H1 (cell line): ENCODE measurements at regions not wholly inside any gene's neighbourhood (a gene's known extent, or its start where the extent isn't known, plus 50 kb on each side); places are given as distances from the start of the nearest gene placed in this dataset.

Source experiments
- CTCF ChIA-PET: fragments of 300-600 bp; sonication (Branson Sonifier 250); formaldehyde crosslinking; loops from one replicate; lab custom pipeline; 2021; ENCODE audit not compliant: partially characterized antibody; lab: Charles Lee
- POLR2A ChIA-PET: fragments of 300-600 bp; sonication (Branson Sonifier 250); formaldehyde crosslinking; loops from one replicate; lab custom pipeline; 2021; ENCODE audit warnings: inconsistent platforms; ENCODE audit not compliant: partially characterized antibody; lab: Charles Lee
- DNase-seq, 2 experiments: peaks; one replicate each; pipeline versions ENCODE4 v3.0.0 to v3.0.0-alpha.2; 2010 to 2022; ENCODE audit warnings: low spot score in 2 of 2, low read depth in 1 of 2, mixed read lengths in 1 of 2
- FAIRE-seq: peaks from 2 replicates; lab custom pipeline; 2011; peaks lifted over from hg19 to GRCh38; lab: Jason Lieb, UNC
- H2AFZ ChIP-seq: 2 replicates; pipeline ENCODE4 v1.8.1; 2012; ENCODE audit warnings: low read length, inconsistent platforms
- H2AK5ac ChIP-seq: 2 replicates; pipeline ENCODE4 v1.6.1; 2013; ENCODE audit warnings: low read depth, low read length
- H2BK120ac ChIP-seq: replicated peaks from 2 replicates; pipeline ENCODE3; 2013; ENCODE audit warnings: low read depth, low read length, inconsistent platforms
- H2BK12ac ChIP-seq: 2 replicates; pipeline ENCODE4 v1.6.1; 2013; ENCODE audit warnings: low read depth, low read length
- H2BK15ac ChIP-seq: 2 replicates; pipeline ENCODE4 v1.6.1; 2013; ENCODE audit warnings: low read length
- H2BK20ac ChIP-seq: 2 replicates; pipeline ENCODE4 v1.6.1; 2013; ENCODE audit warnings: low read length
- H2BK5ac ChIP-seq: 2 replicates; pipeline ENCODE4 v1.6.1; 2013; ENCODE audit warnings: low read depth, low read length
- H3K14ac ChIP-seq: 2 replicates; pipeline ENCODE4 v1.6.1; 2013; ENCODE audit warnings: inconsistent platforms; ENCODE audit not compliant: insufficient read length
- H3K18ac ChIP-seq: 2 replicates; pipeline ENCODE4 v1.6.1; 2013; ENCODE audit warnings: low read length; ENCODE audit errors: extremely low read depth
- H3K23ac ChIP-seq: 2 replicates; pipeline ENCODE4 v1.6.1; 2013; ENCODE audit warnings: inconsistent platforms; ENCODE audit not compliant: insufficient read length
- H3K23me2 ChIP-seq: 2 replicates; pipeline ENCODE4 v1.6.1; 2013; ENCODE audit warnings: low read depth, low read length
- H3K27ac ChIP-seq: 2 replicates; pipeline ENCODE4 v1.6.1; 2011; ENCODE audit warnings: low read depth, low read length, inconsistent platforms
- H3K27me3 ChIP-seq, 4 experiments: replicated peaks in 1 of 4; 1 replicate in 1 of 4; 2 replicates in 3 of 4; pipeline versions ENCODE4 v1.6.1 to v1.8.1; 2011 to 2013; ENCODE audit warnings: low read length in 3 of 4, mild to moderate bottlenecking in 3 of 4, inconsistent platforms in 2 of 4, mixed read lengths in 2 of 4, moderate library complexity in 1 of 4; ENCODE audit not compliant: control insufficient read depth in 3 of 4, insufficient read depth in 3 of 4; ENCODE audit errors: extremely low read depth in 1 of 4
- H3K36me3 ChIP-seq, 4 experiments: 2 replicates each; pipeline versions ENCODE4 v1.6.1 to v1.8.1; 2011 to 2013; ENCODE audit warnings: mild to moderate bottlenecking in 4 of 4, low read length in 3 of 4, moderate library complexity in 2 of 4, control low read depth in 1 of 4, inconsistent platforms in 1 of 4; ENCODE audit not compliant: insufficient read depth in 4 of 4, control insufficient read depth in 2 of 4
- H3K4ac ChIP-seq: replicated peaks from 2 replicates; pipeline ENCODE3; 2013; ENCODE audit warnings: low read length, low read depth, mixed read lengths, inconsistent platforms; ENCODE audit not compliant: insufficient read length
- H3K4me1 ChIP-seq, 4 experiments: replicated peaks in 1 of 4; 1 replicate in 1 of 4; 2 replicates in 3 of 4; pipeline versions ENCODE4 v1.6.1 to v1.8.1; 2011 to 2013; ENCODE audit warnings: low read length in 3 of 4, inconsistent platforms in 2 of 4, mixed read lengths in 1 of 4; ENCODE audit not compliant: insufficient read depth in 4 of 4, control insufficient read depth in 3 of 4
- H3K4me2 ChIP-seq, 2 experiments: 2 replicates each; pipeline versions ENCODE4 v1.6.1 to v1.8.1; 2011 to 2013; ENCODE audit warnings: low read depth in 2 of 2, low read length in 2 of 2, control low read depth in 1 of 2, inconsistent platforms in 1 of 2, mild to moderate bottlenecking in 1 of 2; ENCODE audit not compliant: insufficient read depth in 1 of 2
- H3K4me3 ChIP-seq, 4 experiments: fragments of 200-600, 300-600 bp in 1 of 4; sonication (generic), shearing (Covaris generic), sonication (Bioruptor Twin) in 1 of 4; 2 replicates each; pipeline versions ENCODE4 v1.5.1 to v1.8.1; 2011 to 2016; ENCODE audit warnings: low read length in 4 of 4, low read depth in 3 of 4, control low read depth in 2 of 4, inconsistent platforms in 2 of 4, mild to moderate bottlenecking in 2 of 4, mixed read lengths in 1 of 4, moderate library complexity in 1 of 4; ENCODE audit not compliant: insufficient read depth in 2 of 4; ENCODE audit errors: extremely low read depth in 1 of 4
- H3K56ac ChIP-seq: replicated peaks from 2 replicates; pipeline ENCODE3; 2013; ENCODE audit warnings: low read depth, mild to moderate bottlenecking, mixed read lengths, low read length, inconsistent platforms; ENCODE audit not compliant: insufficient read length
- H3K79me1 ChIP-seq: 2 replicates; pipeline ENCODE4 v1.6.1; 2013; ENCODE audit warnings: low read depth, low read length, control low read depth
- H3K79me2 ChIP-seq, 2 experiments: 2 replicates each; pipeline versions ENCODE4 v1.6.1 to v1.8.1; 2012 to 2013; ENCODE audit warnings: low read length in 2 of 2, mild to moderate bottlenecking in 2 of 2, inconsistent platforms in 1 of 2; ENCODE audit not compliant: insufficient read depth in 2 of 2, control insufficient read depth in 1 of 2
- H3K9ac ChIP-seq, 4 experiments: replicated peaks in 1 of 4; 1 replicate in 1 of 4; 2 replicates in 3 of 4; pipeline versions ENCODE4 v1.6.1 to v1.8.1; 2011 to 2013; ENCODE audit warnings: low read depth in 3 of 4, low read length in 3 of 4, control low read depth in 2 of 4, mild to moderate bottlenecking in 2 of 4, moderate library complexity in 2 of 4, inconsistent platforms in 1 of 4; ENCODE audit errors: extremely low read depth in 1 of 4
- H3K9me3 ChIP-seq, 2 experiments: 2 replicates each; pipeline versions ENCODE4 v1.6.1 to v1.8.1; 2012 to 2013; ENCODE audit warnings: mild to moderate bottlenecking in 2 of 2, moderate library complexity in 2 of 2, control low read depth in 1 of 2, inconsistent platforms in 1 of 2, low read depth in 1 of 2, low read length in 1 of 2, mixed read lengths in 1 of 2; ENCODE audit not compliant: insufficient read depth in 2 of 2
- H4K20me1 ChIP-seq, 2 experiments: replicated peaks in 1 of 2; 2 replicates each; pipeline versions ENCODE3 to v1.8.1; 2011 to 2013; ENCODE audit warnings: inconsistent platforms in 2 of 2, low read length in 2 of 2, mild to moderate bottlenecking in 1 of 2; ENCODE audit not compliant: insufficient read depth in 2 of 2, control insufficient read depth in 1 of 2
- H4K5ac ChIP-seq: 2 replicates; pipeline ENCODE4 v1.6.1; 2013; ENCODE audit warnings: low read length, low read depth, mixed read lengths, inconsistent platforms; ENCODE audit not compliant: insufficient read length
- H4K8ac ChIP-seq: 2 replicates; pipeline ENCODE4 v1.8.0; 2013; ENCODE audit warnings: mild to moderate bottlenecking, moderate library complexity, low read length, inconsistent platforms; ENCODE audit not compliant: insufficient read depth; ENCODE audit errors: extremely low read depth
- H4K91ac ChIP-seq: replicated peaks from 2 replicates; pipeline ENCODE3; 2013; ENCODE audit warnings: low read length, mixed read lengths, inconsistent platforms; ENCODE audit not compliant: insufficient read length
- BCL11A ChIP-seq, 2 experiments: IDR thresholded peaks; one replicate each; pipeline ENCODE4 v1.6.1; 2011; ENCODE audit warnings: low read depth in 2 of 2, low read length in 2 of 2, mild to moderate bottlenecking in 2 of 2
- EP300 ChIP-seq, 2 experiments: IDR thresholded peaks; 1 replicate in 1 of 2; 2 replicates in 1 of 2; pipeline ENCODE4 v1.6.1; 2011 to 2012; ENCODE audit warnings: low read depth in 2 of 2, low read length in 2 of 2, mild to moderate bottlenecking in 2 of 2, borderline replicate concordance in 1 of 2, inconsistent platforms in 1 of 2, moderate library complexity in 1 of 2
- JUN ChIP-seq: IDR thresholded peaks from 2 replicates; pipeline ENCODE4 v1.6.1; 2011; ENCODE audit warnings: low read depth, mild to moderate bottlenecking, improper control_type of control experiment, low read length
- KDM4A ChIP-seq: IDR thresholded peaks from one replicate; pipeline ENCODE4 v1.7.1; 2012; ENCODE audit warnings: low read depth, mild to moderate bottlenecking, moderate library complexity, low read length, inconsistent platforms; ENCODE audit not compliant: severe bottlenecking
- MAFK ChIP-seq: IDR thresholded peaks from 2 replicates; pipeline ENCODE4 v1.6.1; 2012; ENCODE audit warnings: low read depth, mild to moderate bottlenecking, improper control_type of control experiment, low read length
- POU5F1 ChIP-seq: IDR thresholded peaks from 2 replicates; pipeline ENCODE4 v1.6.1; 2011; ENCODE audit warnings: low read depth, mild to moderate bottlenecking, low read length, moderate library complexity
- RAD21 ChIP-seq, 2 experiments: IDR thresholded peaks in 1 of 2; conservative IDR thresholded peaks in 1 of 2; 2 replicates each; pipeline ENCODE4 v1.6.1; 2011; ENCODE audit warnings: low read depth in 2 of 2, low read length in 2 of 2, improper control_type of control experiment in 1 of 2, inconsistent platforms in 1 of 2, mild to moderate bottlenecking in 1 of 2, moderate library complexity in 1 of 2
- RBBP5 ChIP-seq: IDR thresholded peaks from 2 replicates; pipeline ENCODE4 v1.7.1; 2012; ENCODE audit warnings: low read depth, mild to moderate bottlenecking, inconsistent platforms, low read length, moderate library complexity, borderline replicate concordance
- SIX5 ChIP-seq: IDR thresholded peaks from 2 replicates; pipeline ENCODE4 v1.6.1; 2011; ENCODE audit warnings: mild to moderate bottlenecking, low read depth, low read length
- SUZ12 ChIP-seq: fragments of 200-600 bp; sonication (generic); IDR thresholded peaks from 2 replicates; pipeline ENCODE4 v1.6.1; 2012; ENCODE audit warnings: mild to moderate bottlenecking, inconsistent platforms, low read length, moderate library complexity, mixed read lengths
- TAF7 ChIP-seq: optimal IDR thresholded peaks from 2 replicates; pipeline ENCODE3; 2011; ENCODE audit warnings: low read depth, mild to moderate bottlenecking, inconsistent platforms, low read length, moderate library complexity, borderline replicate concordance
- WGBS, 2 experiments: shearing (Covaris generic) in 1 of 2; methylation state at CpG; one replicate each; pipeline versions ENCODE4 v1.1.6 to v1.1.7; 2013 to 2015; ENCODE audit warnings: low lambda C conversion rate in 2 of 2, mixed read lengths in 2 of 2, inconsistent platforms in 1 of 2, low coverage in 1 of 2, missing lambda C conversion rate in 1 of 2; ENCODE audit not compliant: insufficient replicate concordance in 2 of 2, insufficient coverage in 1 of 2, insufficient read length in 1 of 2; ENCODE audit errors: extremely low coverage in 1 of 2, missing lambda C conversion rate in 1 of 2; 5-methylcytosine and 5-hydroxymethylcytosine counted together

GRCh38 chr2:43129676-43130547 lies 96.5 kb downstream of the ZFP36L2 start:
- no peak overlapping the region for H2BK20ac ChIP-seq
- H3K56ac ChIP-seq: no peak overlapping the region
- H3K4me1 ChIP-seq: peaks cover 0 to 8% (median 3%) of the 10 kb centered on the region in 4 experiments; a peak in 3 of 7 replicates
- no peak overlapping the region for H2BK120ac ChIP-seq
- no peaks in the 10 kb centered on the region for H3K9me3 ChIP-seq
- CTCF ChIA-PET: interaction anchor here (0.6 to 7.9 kb wide), 23 partner anchors 16 to 411 kb away, joined by 3 to 73 read pairs (median 4); partner anchors contain the start of gene ZFP36L2
- WGBS, 2 experiments: 88% methylated on average over 13 of the region's 14 CpGs; no CpG with 5 or more reads in 1 of the 2 experiments
- no peak overlapping the region for H2AK5ac ChIP-seq
- H3K27me3 ChIP-seq: no peaks in the 10 kb centered on the region
- H2BK12ac ChIP-seq: 0 out of 2 replicates have a peak overlapping the region, but pooled peaks have one; percentile 27
- FAIRE-seq (no peak), DNase-seq (no peak)
- H3K9ac ChIP-seq: no peak overlapping the region
- no peak overlapping the region for H3K14ac ChIP-seq
- POLR2A ChIA-PET: interaction anchor here (3.7 kb wide), 1 partner anchor 97 kb away, joined by 16 read pairs; the partner anchor contains the start of gene ZFP36L2
- no peaks in the 10 kb centered on the region for H3K79me1 ChIP-seq
- no peak overlapping the region for H4K5ac ChIP-seq
- no peak overlapping the region for H3K4me3 ChIP-seq
- no peaks in the 10 kb centered on the region for H3K36me3 ChIP-seq
- H2BK5ac ChIP-seq: no peak overlapping the region
- H3K4me2 ChIP-seq: no peak overlapping the region
- no peak overlapping the region for H3K4ac ChIP-seq
- 0 out of 2 replicates have a peak overlapping the region, but pooled peaks have one; percentile 46 for H2BK15ac ChIP-seq
- H3K27ac ChIP-seq: no peak overlapping the region
- no peak overlapping the region for H2AFZ ChIP-seq
- peak overlapping the region; percentile 78 for H3K18ac ChIP-seq
- no peak overlapping the region for H3K23ac ChIP-seq
- H4K8ac ChIP-seq: no peak overlapping the region
- no peak overlapping the region for H4K91ac ChIP-seq
- no peaks in the 10 kb centered on the region for H3K79me2 ChIP-seq
- H4K20me1 ChIP-seq: no peaks in the 10 kb centered on the region
- H3K23me2 ChIP-seq: no peaks in the 10 kb centered on the region
- no peak for TF ChIP-seq RAD21 (IDR thresholded peaks at IDR 0.05 in 1 of 2, conservative IDR thresholded peaks at IDR 0.05 in 1 of 2; ENCODE audit: low read depth in 2 of 2, low read length in 2 of 2)
- TF ChIP-seq JUN: no peak
- no peak for TF ChIP-seq EP300 (IDR thresholded peaks at IDR 0.05; ENCODE audit: borderline replicate concordance in 1 of 2, low read depth in 2 of 2, low read length in 2 of 2)
- no peak for TF ChIP-seq RBBP5
- no peak for TF ChIP-seq TAF7
- no peak for TF ChIP-seq BCL11A (IDR thresholded peaks at IDR 0.05; ENCODE audit: low read depth in 2 of 2, low read length in 2 of 2)
- no peak for TF ChIP-seq POU5F1
- no peak for TF ChIP-seq SUZ12
- no peak for TF ChIP-seq MAFK
- no peak for TF ChIP-seq KDM4A
- TF ChIP-seq SIX5: no peak
